Keratinocyte (primary cell): ENCODE measurements at regions not wholly inside any gene's neighbourhood (a gene's known extent, or its start where the extent isn't known, plus 50 kb on each side); places are given as distances from the start of the nearest gene placed in this dataset.

Source experiments
- DNase-seq: peaks from one replicate; pipeline ENCODE4 v3.0.0-alpha.2; 2011; ENCODE audit warnings: low read depth, missing footprints, low spot score
- FAIRE-seq: peaks from 2 replicates; lab custom pipeline; 2011; peaks lifted over from hg19 to GRCh38; lab: Jason Lieb, UNC
- H2AFZ ChIP-seq: 2 replicates; pipeline ENCODE4 v1.6.0; 2012; ENCODE audit warnings: low read length, control low read depth, inconsistent platforms; ENCODE audit not compliant: control insufficient read depth
- H3K27ac ChIP-seq: 2 replicates; pipeline ENCODE4 v1.5.1; 2011; ENCODE audit warnings: low read length; ENCODE audit not compliant: control insufficient read depth, insufficient read depth
- H3K27me3 ChIP-seq: 3 replicates; pipeline ENCODE4 v1.6.0; 2011; ENCODE audit warnings: low read length; ENCODE audit not compliant: control insufficient read depth, insufficient read depth; ENCODE audit errors: extremely low read depth
- H3K36me3 ChIP-seq, 2 experiments: 2 replicates in 1 of 2; 3 replicates in 1 of 2; pipeline ENCODE4 v1.5.1; 2011; ENCODE audit warnings: low read length in 2 of 2, mild to moderate bottlenecking in 1 of 2; ENCODE audit not compliant: control insufficient read depth in 2 of 2, insufficient read depth in 2 of 2; ENCODE audit errors: extremely low read depth in 1 of 2
- H3K4me1 ChIP-seq: 3 replicates; pipeline ENCODE4 v1.5.1; 2011; ENCODE audit warnings: low read length; ENCODE audit not compliant: control insufficient read depth, insufficient read depth; ENCODE audit errors: extremely low read depth
- H3K4me2 ChIP-seq: 3 replicates; pipeline ENCODE4 v1.6.0; 2011; ENCODE audit warnings: low read depth, low read length; ENCODE audit not compliant: control insufficient read depth, insufficient read depth; ENCODE audit errors: extremely low read depth
- H3K4me3 ChIP-seq, 3 experiments: fragments of 200-600 bp in 1 of 3; sonication (generic) in 1 of 3; 2 replicates in 2 of 3; 3 replicates in 1 of 3; pipeline ENCODE4 v1.5.1; 2011 to 2016; ENCODE audit warnings: low read length in 3 of 3, mild to moderate bottlenecking in 3 of 3, control low read depth in 2 of 3, inconsistent platforms in 1 of 3, low read depth in 1 of 3, mixed read lengths in 1 of 3, mixed run types in 1 of 3, moderate library complexity in 1 of 3; ENCODE audit not compliant: control insufficient read depth in 2 of 3, insufficient read depth in 2 of 3; ENCODE audit errors: extremely low read depth in 1 of 3
- H3K79me2 ChIP-seq: 2 replicates; pipeline ENCODE4 v1.6.0; 2012; ENCODE audit warnings: low read length; ENCODE audit not compliant: control insufficient read depth, insufficient read depth
- H3K9ac ChIP-seq: 3 replicates; pipeline ENCODE4 v1.6.0; 2011; ENCODE audit warnings: low read length; ENCODE audit not compliant: control insufficient read depth, insufficient read depth; ENCODE audit errors: extremely low read depth
- H3K9me1 ChIP-seq: 3 replicates; pipeline ENCODE4 v1.6.0; 2011; ENCODE audit warnings: low read length; ENCODE audit not compliant: control insufficient read depth, insufficient read depth; ENCODE audit errors: extremely low read depth
- H3K9me3 ChIP-seq: 2 replicates; pipeline ENCODE4 v1.5.1; 2012; ENCODE audit warnings: low read depth, low read length; ENCODE audit not compliant: control insufficient read depth
- H4K20me1 ChIP-seq: 3 replicates; pipeline ENCODE4 v1.6.0; 2011; ENCODE audit warnings: low read length; ENCODE audit not compliant: control insufficient read depth, insufficient read depth; ENCODE audit errors: extremely low read depth
- EZH2 ChIP-seq: IDR thresholded peaks from one replicate; pipeline ENCODE4 v1.6.1; 2012; ENCODE audit warnings: inconsistent platforms, mild to moderate bottlenecking, low read length, moderate library complexity
- dilution Hi-C: fragments of 300-500 bp; cut with MboI; formaldehyde crosslinking; loops from one replicate; pipeline ENCODE4 v1.7.0; 2020; ENCODE audit warnings: low sequenced_read_pairs; ENCODE audit not compliant: extremely low pct_ligation_motif_present
- TF ChIP-seq, protein P1 (sequence below), 3 experiments: IDR thresholded peaks in 1 of 3; conservative IDR thresholded peaks in 1 of 3; optimal IDR thresholded peaks in 1 of 3; 2 replicates in 2 of 3; 3 replicates in 1 of 3; pipeline versions ENCODE3 to v1.5.1; 2011; ENCODE audit warnings: low read length in 3 of 3, mild to moderate bottlenecking in 3 of 3, moderate library complexity in 2 of 3, control low read depth in 1 of 3, inconsistent platforms in 1 of 3; ENCODE audit not compliant: insufficient read depth in 2 of 3; ENCODE audit errors: extremely low read depth in 1 of 3

GRCh38 chrX:79601341-79602131 lies 234.4 kb upstream of the ITM2A start:
- H3K9me3 ChIP-seq: no peaks in the 10 kb centered on the region
- no peaks in the 10 kb centered on the region for H4K20me1 ChIP-seq
- dilution Hi-C loops: no loop called here
- H3K27me3 ChIP-seq: no peaks in the 10 kb centered on the region
- DNase-seq: no peak
- H3K9me1 ChIP-seq: no peaks in the 10 kb centered on the region
- H3K4me1 ChIP-seq: no peaks in the 10 kb centered on the region
- TF ChIP-seq EZH2: no peak
- TF ChIP-seq, protein P1, sequence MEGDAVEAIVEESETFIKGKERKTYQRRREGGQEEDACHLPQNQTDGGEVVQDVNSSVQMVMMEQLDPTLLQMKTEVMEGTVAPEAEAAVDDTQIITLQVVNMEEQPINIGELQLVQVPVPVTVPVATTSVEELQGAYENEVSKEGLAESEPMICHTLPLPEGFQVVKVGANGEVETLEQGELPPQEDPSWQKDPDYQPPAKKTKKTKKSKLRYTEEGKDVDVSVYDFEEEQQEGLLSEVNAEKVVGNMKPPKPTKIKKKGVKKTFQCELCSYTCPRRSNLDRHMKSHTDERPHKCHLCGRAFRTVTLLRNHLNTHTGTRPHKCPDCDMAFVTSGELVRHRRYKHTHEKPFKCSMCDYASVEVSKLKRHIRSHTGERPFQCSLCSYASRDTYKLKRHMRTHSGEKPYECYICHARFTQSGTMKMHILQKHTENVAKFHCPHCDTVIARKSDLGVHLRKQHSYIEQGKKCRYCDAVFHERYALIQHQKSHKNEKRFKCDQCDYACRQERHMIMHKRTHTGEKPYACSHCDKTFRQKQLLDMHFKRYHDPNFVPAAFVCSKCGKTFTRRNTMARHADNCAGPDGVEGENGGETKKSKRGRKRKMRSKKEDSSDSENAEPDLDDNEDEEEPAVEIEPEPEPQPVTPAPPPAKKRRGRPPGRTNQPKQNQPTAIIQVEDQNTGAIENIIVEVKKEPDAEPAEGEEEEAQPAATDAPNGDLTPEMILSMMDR (optimal IDR thresholded peaks at IDR 0.05 in 1 of 3, IDR thresholded peaks at IDR 0.05 in 1 of 3, conservative IDR thresholded peaks at IDR 0.05 in 1 of 3; ENCODE audit: extremely low read depth in 1 of 3, insufficient read depth in 2 of 3, low read length in 3 of 3): no peak
- H3K36me3 ChIP-seq: no peaks in the 10 kb centered on the region
- H2AFZ ChIP-seq: no peak overlapping the region
- no peak overlapping the region for H3K4me2 ChIP-seq
- no peaks in the 10 kb centered on the region for H3K79me2 ChIP-seq
- no peak overlapping the region for H3K9ac ChIP-seq
- no peak for FAIRE-seq
- H3K27ac ChIP-seq: no peak overlapping the region
- H3K4me3 ChIP-seq: no peak overlapping the region

DNA sequence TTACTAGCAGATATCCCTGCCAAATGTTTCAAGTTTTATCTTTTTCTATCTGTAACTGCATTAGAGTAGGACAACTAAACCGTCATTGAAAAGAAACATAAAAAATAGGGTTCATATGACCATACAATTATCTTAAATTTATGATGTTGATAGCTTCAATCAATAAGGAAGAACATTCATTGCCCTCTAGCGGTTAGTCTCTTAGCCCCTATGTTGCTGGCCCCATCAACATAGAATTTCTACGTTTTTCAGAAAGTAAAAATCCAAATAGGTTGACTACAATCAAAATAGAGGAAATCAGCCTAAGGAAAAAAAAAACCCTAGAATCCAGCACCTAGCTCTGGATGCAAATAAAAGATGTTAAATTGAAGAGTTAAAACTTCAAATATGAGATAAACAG lies 225.1 kb upstream of the ITM2A start:
- dilution Hi-C loops: no loop called here
- Histone ChIP-seq H3K4me1 (no peaks in the 10 kb centered on the region), H3K36me3 (no peaks in the 10 kb centered on the region), H3K4me3 (no peak overlapping the region), H3K79me2 (no peaks in the 10 kb centered on the region), H3K9ac (no peak overlapping the region), H3K27me3 (no peaks in the 10 kb centered on the region), H3K4me2 (no peak overlapping the region), H2AFZ (no peak overlapping the region), H3K9me1 (no peaks in the 10 kb centered on the region), H4K20me1 (no peaks in the 10 kb centered on the region), H3K9me3 (no peaks in the 10 kb centered on the region), H3K27ac (no peak overlapping the region)
- TF ChIP-seq EZH2: no peak
- TF ChIP-seq, protein P1 (optimal IDR thresholded peaks at IDR 0.05 in 1 of 3, IDR thresholded peaks at IDR 0.05 in 1 of 3, conservative IDR thresholded peaks at IDR 0.05 in 1 of 3; ENCODE audit: extremely low read depth in 1 of 3, insufficient read depth in 2 of 3, low read length in 3 of 3): no peak
- FAIRE-seq: no peak
- no peak for DNase-seq
